ENCODE measurements at regions not wholly inside any gene's neighbourhood (a gene's known extent, or its start where the extent isn't known, plus 50 kb on each side); places are given as distances from the start of the nearest gene placed in this dataset.

DNA sequence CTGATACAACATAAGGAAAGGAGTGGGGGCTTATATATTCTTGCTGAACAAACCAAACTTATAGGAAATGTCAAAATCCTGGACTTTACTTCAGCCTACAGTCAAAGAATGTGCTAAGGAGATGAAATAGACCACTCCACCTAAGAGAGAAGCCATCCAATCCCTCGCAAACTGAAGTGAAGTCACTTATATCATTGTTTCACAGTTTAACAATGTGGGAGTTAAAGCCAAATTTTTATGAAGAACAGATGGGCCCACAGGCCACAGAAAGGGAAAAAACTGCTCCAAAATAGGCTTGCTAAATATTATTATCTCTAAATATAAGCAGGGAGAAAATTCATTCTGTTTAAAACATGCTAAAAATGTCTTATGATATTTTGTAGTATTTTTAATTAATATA, 233.3 kb downstream of the GAS1 start:
- H3K36me3 ChIP-seq (ENCODE audit: control insufficient read depth, insufficient read depth, low read length), result no peaks in the 10 kb centered on the region
- H3K9me3 ChIP-seq (ENCODE audit: control insufficient read depth, low read length), result no peaks in the 10 kb centered on the region
- H3K4me1 ChIP-seq (ENCODE audit: control insufficient read depth, insufficient read depth, low read length), result no peaks in the 10 kb centered on the region
- no peak overlapping the region for H3K9ac ChIP-seq (ENCODE audit: low read length)
- H3K4me3 ChIP-seq (ENCODE audit: low read length), result no peak overlapping the region
- H3K27me3 ChIP-seq (ENCODE audit: control insufficient read depth, insufficient read depth, low read length), result no peaks in the 10 kb centered on the region

GRCh38 chr9:86713470-86713869, 233.8 kb downstream of the GAS1 start:
- no peak overlapping the region for H3K9ac ChIP-seq (ENCODE audit: low read length)
- H3K4me1 ChIP-seq (ENCODE audit: control insufficient read depth, insufficient read depth, low read length), result no peaks in the 10 kb centered on the region
- H3K4me3 ChIP-seq (ENCODE audit: low read length), result no peak overlapping the region
- H3K9me3 ChIP-seq (ENCODE audit: control insufficient read depth, low read length), result no peaks in the 10 kb centered on the region
- H3K36me3 ChIP-seq (ENCODE audit: control insufficient read depth, insufficient read depth, low read length), result no peaks in the 10 kb centered on the region
- H3K27me3 ChIP-seq (ENCODE audit: control insufficient read depth, insufficient read depth, low read length), result no peaks in the 10 kb centered on the region

GRCh38 chr9:86708918-86709835, 238.1 kb downstream of the GAS1 start:
- no peak overlapping the region for H3K4me3 ChIP-seq (ENCODE audit: low read length)
- no peak overlapping the region for H3K9ac ChIP-seq (ENCODE audit: low read length)
- no peaks in the 10 kb centered on the region for H3K4me1 ChIP-seq (ENCODE audit: control insufficient read depth, insufficient read depth, low read length)
- H3K36me3 ChIP-seq (ENCODE audit: control insufficient read depth, insufficient read depth, low read length), result no peaks in the 10 kb centered on the region
- H3K27me3 ChIP-seq (ENCODE audit: control insufficient read depth, insufficient read depth, low read length), result no peaks in the 10 kb centered on the region
- H3K9me3 ChIP-seq (ENCODE audit: control insufficient read depth, low read length), result no peaks in the 10 kb centered on the region

DNA sequence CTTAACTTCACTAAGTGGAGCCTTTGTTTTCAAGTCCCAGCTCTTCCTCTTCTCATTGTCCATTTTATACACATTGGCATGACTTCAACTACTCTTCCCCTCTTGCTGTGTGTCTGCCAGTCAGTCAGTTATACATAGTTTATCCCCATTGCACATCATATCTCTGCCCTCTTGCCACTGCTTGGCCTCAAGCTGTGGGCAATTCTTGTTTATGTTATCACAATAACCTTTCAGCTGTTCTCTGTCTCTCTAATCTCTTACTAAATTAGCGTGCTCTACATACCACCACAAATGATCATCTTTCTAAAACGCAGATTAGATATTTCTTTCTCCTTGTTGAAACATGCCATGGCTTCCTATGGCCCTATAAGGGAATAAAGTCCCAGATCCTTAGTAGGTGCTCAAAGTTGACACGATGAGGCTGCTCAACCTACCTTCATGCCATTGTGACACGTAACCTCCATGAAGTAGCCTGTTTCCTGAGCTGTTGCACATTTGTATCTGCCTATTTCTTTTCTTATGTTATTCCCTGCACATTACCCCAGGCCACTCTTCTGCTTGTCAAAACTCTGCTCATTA, 239.3 kb downstream of the GAS1 start:
- Histone ChIP-seq H3K9me3 (ENCODE audit: control insufficient read depth, low read length) (no peaks in the 10 kb centered on the region), H3K4me3 (ENCODE audit: low read length) (no peak overlapping the region), H3K4me1 (ENCODE audit: control insufficient read depth, insufficient read depth, low read length) (no peaks in the 10 kb centered on the region), H3K9ac (ENCODE audit: low read length) (no peak overlapping the region), H3K36me3 (ENCODE audit: control insufficient read depth, insufficient read depth, low read length) (no peaks in the 10 kb centered on the region), H3K27me3 (ENCODE audit: control insufficient read depth, insufficient read depth, low read length) (no peaks in the 10 kb centered on the region)

DNA sequence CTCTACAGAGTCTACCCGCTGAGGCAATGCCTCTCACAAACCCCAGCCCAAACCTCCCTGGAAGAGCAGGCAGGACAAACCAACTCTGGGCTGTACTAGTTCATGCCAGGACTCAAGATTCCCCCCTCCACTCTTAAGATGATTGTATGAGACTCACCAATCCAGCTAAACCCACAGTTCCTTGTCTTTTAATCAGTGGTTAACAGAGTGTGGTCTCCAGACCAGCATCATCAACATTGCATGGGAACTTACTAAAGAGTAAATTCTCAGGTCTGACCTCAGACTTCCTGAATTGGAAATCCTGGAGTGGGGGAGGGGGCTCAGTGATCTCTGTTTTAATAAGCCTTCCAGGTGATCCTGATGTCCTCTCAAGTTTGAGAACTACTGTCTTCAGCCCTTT, 240.9 kb downstream of the GAS1 start:
- no peak overlapping the region for H3K9ac ChIP-seq (ENCODE audit: low read length)
- no peaks in the 10 kb centered on the region for H3K4me1 ChIP-seq (ENCODE audit: control insufficient read depth, insufficient read depth, low read length)
- no peak overlapping the region for H3K4me3 ChIP-seq (ENCODE audit: low read length)
- H3K36me3 ChIP-seq (ENCODE audit: control insufficient read depth, insufficient read depth, low read length), result no peaks in the 10 kb centered on the region
- no peaks in the 10 kb centered on the region for H3K27me3 ChIP-seq (ENCODE audit: control insufficient read depth, insufficient read depth, low read length)
- H3K9me3 ChIP-seq (ENCODE audit: control insufficient read depth, low read length), result no peaks in the 10 kb centered on the region

DNA sequence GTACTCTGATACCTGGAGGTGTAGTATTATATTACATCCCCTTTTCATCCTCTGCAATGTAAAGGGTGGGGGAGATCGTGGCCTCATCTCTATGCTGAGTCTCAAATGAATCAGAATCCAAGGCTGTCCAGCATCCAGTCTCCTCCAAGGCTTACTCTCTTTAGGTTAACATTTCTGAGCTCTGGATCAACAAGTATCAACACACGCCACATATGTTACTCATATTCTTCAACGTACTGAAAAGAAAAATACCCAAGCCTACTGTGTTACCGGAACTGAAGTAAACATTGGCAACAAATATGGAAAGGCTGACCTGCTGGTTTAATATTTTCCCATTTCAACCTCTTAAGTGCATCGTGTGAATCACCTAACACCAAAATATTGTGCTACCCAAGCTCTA, 241.8 kb downstream of the GAS1 start:
- Histone ChIP-seq H3K36me3 (ENCODE audit: control insufficient read depth, insufficient read depth, low read length) (no peaks in the 10 kb centered on the region), H3K4me3 (ENCODE audit: low read length) (no peak overlapping the region), H3K9ac (ENCODE audit: low read length) (no peak overlapping the region), H3K4me1 (ENCODE audit: control insufficient read depth, insufficient read depth, low read length) (no peaks in the 10 kb centered on the region), H3K9me3 (ENCODE audit: control insufficient read depth, low read length) (no peaks in the 10 kb centered on the region), H3K27me3 (ENCODE audit: control insufficient read depth, insufficient read depth, low read length) (no peaks in the 10 kb centered on the region)

DNA sequence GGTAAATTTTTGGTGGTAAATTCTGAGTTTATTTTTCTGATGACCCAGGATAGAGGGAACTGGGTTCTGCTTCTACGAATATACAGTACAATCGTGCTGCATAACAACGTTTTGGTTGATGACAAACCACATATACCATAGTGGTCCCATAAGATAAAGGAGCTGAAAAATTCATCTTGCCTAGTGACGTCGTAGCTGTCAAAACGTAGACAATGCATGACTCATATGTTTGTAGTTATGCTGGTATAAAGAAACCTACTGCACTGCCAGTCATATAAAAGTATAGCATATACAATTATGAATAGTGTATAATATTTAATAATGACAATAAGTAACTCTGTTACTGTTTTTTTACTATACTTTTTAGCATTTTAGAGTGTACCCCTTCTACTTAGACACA, 244.0 kb downstream of the GAS1 start:
- Histone ChIP-seq H3K4me3 (ENCODE audit: low read length) (no peak overlapping the region), H3K27me3 (ENCODE audit: control insufficient read depth, insufficient read depth, low read length) (no peaks in the 10 kb centered on the region), H3K36me3 (ENCODE audit: control insufficient read depth, insufficient read depth, low read length) (no peaks in the 10 kb centered on the region), H3K9me3 (ENCODE audit: control insufficient read depth, low read length) (no peaks in the 10 kb centered on the region), H3K4me1 (ENCODE audit: control insufficient read depth, insufficient read depth, low read length) (no peaks in the 10 kb centered on the region), H3K9ac (ENCODE audit: low read length) (no peak overlapping the region)

DNA sequence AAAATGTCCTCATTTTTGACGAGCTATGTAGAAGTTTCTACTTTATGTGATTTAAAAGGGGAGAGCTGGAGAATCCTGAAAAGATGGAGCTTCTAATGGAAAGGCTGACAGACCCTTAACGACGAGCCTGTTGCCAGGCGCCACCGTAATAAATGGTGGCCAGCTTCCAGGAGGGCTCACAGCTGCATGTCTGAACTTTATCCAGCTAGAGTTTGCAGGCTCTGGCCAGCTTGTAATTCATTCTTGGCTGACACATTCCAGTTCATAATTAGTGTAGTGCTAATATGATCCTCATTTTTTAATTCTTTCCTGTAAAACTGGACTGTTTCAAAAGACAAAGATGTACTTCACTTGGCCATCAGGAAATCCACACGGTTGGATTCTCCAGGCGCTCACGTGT, 246.7 kb downstream of the GAS1 start:
- Histone ChIP-seq H3K27me3 (ENCODE audit: control insufficient read depth, insufficient read depth, low read length) (no peaks in the 10 kb centered on the region), H3K9me3 (ENCODE audit: control insufficient read depth, low read length) (no peaks in the 10 kb centered on the region), H3K36me3 (ENCODE audit: control insufficient read depth, insufficient read depth, low read length) (no peaks in the 10 kb centered on the region), H3K4me1 (ENCODE audit: control insufficient read depth, insufficient read depth, low read length) (no peaks in the 10 kb centered on the region), H3K4me3 (ENCODE audit: low read length) (no peak overlapping the region), H3K9ac (ENCODE audit: low read length) (no peak overlapping the region)

DNA sequence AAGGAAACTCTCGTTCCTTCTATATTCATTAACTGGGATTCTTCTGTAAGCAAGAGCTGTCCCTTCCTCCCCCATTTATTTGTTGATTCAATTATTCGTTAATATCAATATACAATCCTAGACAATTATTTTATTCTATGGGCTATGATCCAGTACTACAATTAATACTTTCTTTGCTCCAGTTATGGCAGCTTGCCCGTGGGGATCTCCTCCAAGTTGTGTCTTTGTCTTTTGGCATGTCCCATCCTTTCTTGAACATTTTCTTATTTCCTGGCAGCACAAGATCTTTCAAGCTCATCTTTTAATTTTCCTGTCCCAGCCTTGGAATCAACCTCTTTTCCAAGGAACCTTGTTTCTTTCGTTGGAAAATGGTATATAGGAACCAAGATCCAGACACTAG, 249.3 kb downstream of the GAS1 start:
- no peaks in the 10 kb centered on the region for H3K36me3 ChIP-seq (ENCODE audit: control insufficient read depth, insufficient read depth, low read length)
- H3K4me3 ChIP-seq (ENCODE audit: low read length), result no peak overlapping the region
- H3K9ac ChIP-seq (ENCODE audit: low read length), result no peak overlapping the region
- no peaks in the 10 kb centered on the region for H3K9me3 ChIP-seq (ENCODE audit: control insufficient read depth, low read length)
- H3K4me1 ChIP-seq (ENCODE audit: control insufficient read depth, insufficient read depth, low read length), result no peaks in the 10 kb centered on the region
- no peaks in the 10 kb centered on the region for H3K27me3 ChIP-seq (ENCODE audit: control insufficient read depth, insufficient read depth, low read length)

DNA sequence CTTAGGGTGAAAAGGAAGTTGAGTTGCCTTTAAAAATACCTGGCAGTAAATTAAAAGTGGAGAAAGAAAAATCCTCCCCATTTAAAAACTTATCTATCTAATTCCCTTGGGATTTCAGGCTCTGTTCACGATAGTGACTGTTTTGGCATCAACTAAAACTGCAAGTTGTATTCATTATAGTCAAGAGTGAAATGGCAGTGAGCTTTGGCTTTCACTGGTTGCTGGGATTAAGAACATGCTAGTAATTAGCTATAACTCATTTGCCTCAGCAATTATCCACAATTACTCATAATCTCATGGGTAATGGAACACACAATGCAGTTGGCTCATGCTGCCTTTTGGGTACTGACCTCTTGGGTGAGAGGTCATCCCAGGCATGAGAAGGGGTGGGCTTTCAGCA, 250.1 kb downstream of the GAS1 start:
- Histone ChIP-seq H3K9ac (ENCODE audit: low read length) (no peak overlapping the region), H3K36me3 (ENCODE audit: control insufficient read depth, insufficient read depth, low read length) (no peaks in the 10 kb centered on the region), H3K4me3 (ENCODE audit: low read length) (no peak overlapping the region), H3K4me1 (ENCODE audit: control insufficient read depth, insufficient read depth, low read length) (no peaks in the 10 kb centered on the region), H3K9me3 (ENCODE audit: control insufficient read depth, low read length) (no peaks in the 10 kb centered on the region), H3K27me3 (ENCODE audit: control insufficient read depth, insufficient read depth, low read length) (no peaks in the 10 kb centered on the region)

GRCh38 chr9:86695910-86696424, 251.3 kb downstream of the GAS1 start:
- H3K9ac ChIP-seq (ENCODE audit: low read length), result no peak overlapping the region
- no peaks in the 10 kb centered on the region for H3K27me3 ChIP-seq (ENCODE audit: control insufficient read depth, insufficient read depth, low read length)
- no peaks in the 10 kb centered on the region for H3K4me1 ChIP-seq (ENCODE audit: control insufficient read depth, insufficient read depth, low read length)
- no peaks in the 10 kb centered on the region for H3K36me3 ChIP-seq (ENCODE audit: control insufficient read depth, insufficient read depth, low read length)
- no peaks in the 10 kb centered on the region for H3K9me3 ChIP-seq (ENCODE audit: control insufficient read depth, low read length)
- H3K4me3 ChIP-seq (ENCODE audit: low read length), result no peak overlapping the region

DNA sequence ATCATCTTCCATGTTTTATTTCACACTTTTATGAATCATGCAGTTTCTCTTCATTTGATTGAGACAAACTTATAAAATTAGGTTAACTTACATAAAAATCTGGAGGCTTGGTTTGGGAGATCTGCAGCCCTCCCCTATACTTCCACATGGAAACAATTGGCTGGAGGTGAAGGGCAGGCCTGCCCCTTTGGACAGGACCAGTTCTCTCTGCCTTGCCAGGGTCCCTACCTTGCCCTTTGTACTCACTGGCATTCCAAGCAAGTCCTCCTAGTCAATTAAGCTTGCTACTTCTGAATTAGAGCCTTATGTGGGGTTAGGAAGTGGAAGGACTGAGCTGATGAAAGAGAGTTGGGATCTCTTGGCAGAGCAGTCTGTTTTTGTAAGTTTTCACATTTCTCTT, 257.3 kb downstream of the GAS1 start:
- no peaks in the 10 kb centered on the region for H3K36me3 ChIP-seq (ENCODE audit: control insufficient read depth, insufficient read depth, low read length)
- H3K27me3 ChIP-seq (ENCODE audit: control insufficient read depth, insufficient read depth, low read length), result no peaks in the 10 kb centered on the region
- no peak overlapping the region for H3K4me3 ChIP-seq (ENCODE audit: low read length)
- H3K4me1 ChIP-seq (ENCODE audit: control insufficient read depth, insufficient read depth, low read length), result no peaks in the 10 kb centered on the region
- no peaks in the 10 kb centered on the region for H3K9me3 ChIP-seq (ENCODE audit: control insufficient read depth, low read length)
- H3K9ac ChIP-seq (ENCODE audit: low read length), result no peak overlapping the region
